NCI-H2171 (cell line): ENCODE measurements at regions not wholly inside any gene's neighbourhood (a gene's known extent, or its start where the extent isn't known, plus 50 kb on each side); places are given as distances from the start of the nearest gene placed in this dataset.

ENCODE experiments used
- DNase-seq: peaks from one replicate; lab custom pipeline; 2025; lab: John Stamatoyannopoulos, UW

GRCh38 chr3:45330510-45331295 is 57.7 kb upstream of the LARS2 start:
- DNase-seq, result no peak

- no peak for DNase-seq
Observed at GRCh38 chr3:45332493-45332892, 55.9 kb upstream of the LARS2 start.

GRCh38 chr3:45332901-45333407 is 55.4 kb upstream of the LARS2 start:
- DNase-seq, result no peak

- DNase-seq, result no peak
Observed at GRCh38 chr3:45333549-45333948, 54.8 kb upstream of the LARS2 start.

GRCh38 chr3:45337839-45338470 is 50.4 kb upstream of the LARS2 start:
- DNase-seq, result peak; percentile 16
